D721Med (cell line): ENCODE measurements at regions not wholly inside any gene's neighbourhood (a gene's known extent, or its start where the extent isn't known, plus 50 kb on each side); places are given as distances from the start of the nearest gene placed in this dataset.

ENCODE experiments used
- DNase-seq: peaks from one replicate; pipeline ENCODE4 v3.0.0; 2011; ENCODE audit warnings: low spot score; ENCODE audit not compliant: insufficient read length
- FAIRE-seq: peaks from 2 replicates; lab custom pipeline; 2011; peaks lifted over from hg19 to GRCh38; lab: Jason Lieb, UNC
- TF ChIP-seq, protein P1 (sequence below): IDR thresholded peaks from 2 replicates; pipeline ENCODE4 v1.5.1; 2012; ENCODE audit warnings: mild to moderate bottlenecking, control low read depth; ENCODE audit not compliant: insufficient read depth; ENCODE audit errors: missing control alignments

DNA sequence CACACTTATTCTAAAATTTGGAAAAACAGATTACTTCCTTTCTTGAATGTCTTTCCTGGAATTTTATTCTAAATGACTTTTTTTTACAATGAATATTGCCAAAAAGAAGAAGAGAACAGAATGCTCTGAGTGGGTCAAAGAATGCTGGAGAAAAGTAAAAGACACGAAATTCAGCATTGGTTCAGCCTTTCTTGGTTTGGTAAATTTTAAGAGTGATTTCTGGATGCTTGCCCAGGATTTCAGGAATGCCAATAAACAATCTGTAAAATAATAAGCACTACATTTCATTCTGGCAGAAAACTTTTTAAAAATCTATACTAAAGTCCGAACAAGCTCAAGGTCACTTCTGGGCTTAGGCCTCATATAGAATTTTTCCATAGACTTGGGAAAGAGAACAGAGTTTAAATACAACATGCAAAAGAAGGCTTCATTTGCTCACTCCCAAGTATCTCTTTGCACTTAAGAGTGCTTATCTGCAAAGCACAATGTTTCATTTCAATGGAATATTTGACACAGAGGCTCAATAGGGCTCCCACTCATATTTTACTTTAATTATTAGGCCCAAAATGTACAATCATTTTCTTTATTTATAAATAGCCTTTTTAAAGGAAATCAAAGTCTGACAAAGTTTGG lies 359.5 kb upstream of the ANKRD30A start:
- FAIRE-seq, result no peak
- no peak for DNase-seq
- TF ChIP-seq, protein P1, sequence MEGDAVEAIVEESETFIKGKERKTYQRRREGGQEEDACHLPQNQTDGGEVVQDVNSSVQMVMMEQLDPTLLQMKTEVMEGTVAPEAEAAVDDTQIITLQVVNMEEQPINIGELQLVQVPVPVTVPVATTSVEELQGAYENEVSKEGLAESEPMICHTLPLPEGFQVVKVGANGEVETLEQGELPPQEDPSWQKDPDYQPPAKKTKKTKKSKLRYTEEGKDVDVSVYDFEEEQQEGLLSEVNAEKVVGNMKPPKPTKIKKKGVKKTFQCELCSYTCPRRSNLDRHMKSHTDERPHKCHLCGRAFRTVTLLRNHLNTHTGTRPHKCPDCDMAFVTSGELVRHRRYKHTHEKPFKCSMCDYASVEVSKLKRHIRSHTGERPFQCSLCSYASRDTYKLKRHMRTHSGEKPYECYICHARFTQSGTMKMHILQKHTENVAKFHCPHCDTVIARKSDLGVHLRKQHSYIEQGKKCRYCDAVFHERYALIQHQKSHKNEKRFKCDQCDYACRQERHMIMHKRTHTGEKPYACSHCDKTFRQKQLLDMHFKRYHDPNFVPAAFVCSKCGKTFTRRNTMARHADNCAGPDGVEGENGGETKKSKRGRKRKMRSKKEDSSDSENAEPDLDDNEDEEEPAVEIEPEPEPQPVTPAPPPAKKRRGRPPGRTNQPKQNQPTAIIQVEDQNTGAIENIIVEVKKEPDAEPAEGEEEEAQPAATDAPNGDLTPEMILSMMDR, result no peak

DNA sequence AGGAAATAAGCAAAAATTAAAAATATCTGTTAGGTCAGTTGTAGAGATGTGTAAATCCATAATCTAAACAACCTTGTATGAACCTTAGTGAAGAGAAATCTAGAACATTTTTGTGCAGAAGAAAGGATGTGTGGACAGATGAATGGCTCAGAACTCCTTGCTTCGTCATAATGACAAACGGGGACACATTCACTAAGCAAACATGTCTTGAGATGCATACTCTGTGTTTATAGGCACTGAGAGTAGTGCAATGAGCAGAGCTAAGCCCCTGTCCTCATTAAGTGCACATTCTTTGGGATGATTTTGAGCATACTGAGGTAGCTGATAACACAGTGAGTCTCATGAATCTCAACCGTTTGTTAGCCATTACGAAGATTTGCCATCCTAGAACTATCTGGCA lies 360.6 kb upstream of the ANKRD30A start:
- TF ChIP-seq, protein P1, result no peak
- FAIRE-seq (no peak), DNase-seq (no peak)

DNA sequence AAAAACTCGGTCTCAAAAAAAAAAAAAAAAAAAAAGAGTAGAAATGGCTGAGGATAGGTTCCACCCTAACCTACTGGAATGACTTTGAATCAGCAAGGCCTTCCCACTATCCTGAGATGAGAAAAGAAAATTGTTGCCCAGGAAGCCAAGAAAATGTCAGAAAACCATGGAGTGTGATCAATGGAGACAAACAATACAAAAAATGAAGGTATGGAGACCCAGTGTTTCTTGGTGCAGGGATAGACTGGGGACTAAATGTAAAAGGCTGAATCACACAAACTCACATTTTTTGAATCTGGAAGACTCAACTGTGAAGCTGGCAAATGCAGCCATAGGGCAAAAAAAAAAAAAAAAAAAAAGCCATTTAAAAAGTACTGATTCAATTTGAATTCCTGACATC lies 364.3 kb upstream of the ANKRD30A start:
- no peak for DNase-seq
- no peak for FAIRE-seq
- TF ChIP-seq, protein P1, result no peak

DNA sequence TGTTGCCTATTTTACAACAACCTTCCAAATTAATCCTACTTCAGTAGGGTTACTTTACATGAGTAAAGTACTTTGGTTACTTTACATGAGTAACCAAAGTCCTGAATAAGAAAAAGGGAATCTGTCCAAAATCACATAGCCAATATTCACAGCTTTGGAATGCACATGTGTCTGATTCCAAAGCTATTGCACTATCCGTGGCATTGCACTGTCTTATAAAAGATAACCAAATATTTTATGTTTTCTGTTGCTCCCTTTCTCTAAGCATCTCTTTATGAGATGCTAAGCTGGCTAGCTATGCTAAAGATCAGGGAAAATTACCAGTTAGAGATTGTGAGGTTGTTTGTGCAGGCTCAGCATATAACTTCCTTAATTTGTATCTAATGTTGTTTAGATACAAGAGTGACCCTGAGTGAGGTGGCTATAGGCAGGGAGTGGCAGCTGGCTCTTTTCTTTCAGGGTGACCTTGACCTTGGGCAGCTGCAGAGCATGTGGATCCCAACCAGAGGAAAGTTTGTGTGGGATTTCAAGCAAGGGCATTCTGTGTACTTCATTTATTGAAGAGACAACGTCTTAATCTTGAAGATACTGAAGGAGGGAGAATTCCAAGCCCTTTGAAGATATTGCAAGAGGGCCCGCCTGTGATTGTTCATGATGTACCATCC lies 366.1 kb upstream of the ANKRD30A start:
- FAIRE-seq (no peak), DNase-seq (no peak)

DNA sequence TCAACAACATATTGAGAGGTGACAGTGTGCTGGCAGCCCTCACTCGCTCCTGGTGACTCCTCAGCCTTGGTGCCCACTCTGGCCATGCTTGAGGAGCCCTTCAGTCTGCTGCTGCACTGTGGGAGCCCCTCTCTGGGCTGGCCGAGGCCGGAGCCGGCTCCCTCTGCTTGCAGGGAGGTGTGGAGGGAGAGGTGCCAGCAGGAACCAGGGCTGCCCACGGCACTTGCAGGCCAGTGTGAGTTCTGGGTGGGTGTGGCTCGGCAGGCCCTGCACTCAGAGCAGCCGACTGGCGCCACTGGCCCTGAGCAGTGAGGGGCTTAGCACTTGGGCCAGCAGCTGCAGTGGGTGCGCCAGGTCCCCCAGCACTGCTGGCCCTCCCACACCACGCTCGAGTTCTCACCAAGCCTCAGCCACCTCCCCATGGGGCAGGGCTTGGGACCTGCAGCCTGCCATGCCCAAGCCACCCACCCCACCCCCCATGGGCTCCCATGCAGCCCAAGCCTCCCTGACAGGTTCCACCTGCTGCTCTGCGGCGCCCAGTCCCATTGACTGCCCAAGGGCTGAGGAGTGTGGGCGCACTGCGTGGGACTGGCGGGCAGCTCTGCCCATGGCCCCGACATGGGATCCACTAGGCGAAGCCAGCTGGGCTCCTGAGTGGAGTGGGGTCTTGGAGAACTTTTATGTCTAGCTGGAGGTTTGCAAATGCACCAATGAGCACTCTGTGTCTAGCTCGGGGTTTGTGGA lies 377.1 kb upstream of the ANKRD30A start:
- FAIRE-seq, result no peak
- no peak for DNase-seq
- TF ChIP-seq, protein P1, result no peak

More for the DNA sequence above, 366.1 kb upstream of the ANKRD30A start:
- TF ChIP-seq, protein P1, result no peak

DNA sequence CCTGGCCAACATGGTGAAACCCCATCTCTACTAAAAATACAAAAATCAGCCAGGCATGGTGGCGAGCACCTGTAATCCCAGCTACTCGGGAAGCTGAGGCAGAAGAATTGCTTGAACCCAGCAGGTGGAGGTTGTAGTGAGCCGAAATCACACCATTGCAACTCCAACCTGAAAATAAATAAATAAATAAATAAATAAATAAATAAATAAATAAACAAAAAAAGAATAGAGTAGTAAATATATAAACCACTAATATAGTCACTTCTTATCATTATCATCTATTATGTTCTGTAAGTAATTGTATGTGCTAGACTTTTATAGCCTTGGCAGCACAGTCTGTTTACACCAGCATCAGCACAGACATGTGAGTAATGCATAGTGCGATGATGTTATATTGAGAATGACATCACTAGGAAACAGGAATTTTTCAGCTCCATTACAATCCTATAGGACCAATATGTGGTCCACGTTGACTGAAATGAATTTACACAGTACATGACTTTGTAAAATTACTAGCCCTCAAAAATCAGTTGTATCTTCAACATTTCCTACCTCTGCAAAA lies 385.4 kb upstream of the ANKRD30A start:
- TF ChIP-seq, protein P1, result no peak
- DNase-seq (no peak), FAIRE-seq (no peak)
